ENCODE measurements at regions not wholly inside any gene's neighbourhood (a gene's known extent, or its start where the extent isn't known, plus 50 kb on each side); places are given as distances from the start of the nearest gene placed in this dataset.

GRCh38 chr4:22090661-22091351 is 142.2 kb upstream of the KCNIP4 start (continued):
- TF ChIP-seq, protein P1, sequence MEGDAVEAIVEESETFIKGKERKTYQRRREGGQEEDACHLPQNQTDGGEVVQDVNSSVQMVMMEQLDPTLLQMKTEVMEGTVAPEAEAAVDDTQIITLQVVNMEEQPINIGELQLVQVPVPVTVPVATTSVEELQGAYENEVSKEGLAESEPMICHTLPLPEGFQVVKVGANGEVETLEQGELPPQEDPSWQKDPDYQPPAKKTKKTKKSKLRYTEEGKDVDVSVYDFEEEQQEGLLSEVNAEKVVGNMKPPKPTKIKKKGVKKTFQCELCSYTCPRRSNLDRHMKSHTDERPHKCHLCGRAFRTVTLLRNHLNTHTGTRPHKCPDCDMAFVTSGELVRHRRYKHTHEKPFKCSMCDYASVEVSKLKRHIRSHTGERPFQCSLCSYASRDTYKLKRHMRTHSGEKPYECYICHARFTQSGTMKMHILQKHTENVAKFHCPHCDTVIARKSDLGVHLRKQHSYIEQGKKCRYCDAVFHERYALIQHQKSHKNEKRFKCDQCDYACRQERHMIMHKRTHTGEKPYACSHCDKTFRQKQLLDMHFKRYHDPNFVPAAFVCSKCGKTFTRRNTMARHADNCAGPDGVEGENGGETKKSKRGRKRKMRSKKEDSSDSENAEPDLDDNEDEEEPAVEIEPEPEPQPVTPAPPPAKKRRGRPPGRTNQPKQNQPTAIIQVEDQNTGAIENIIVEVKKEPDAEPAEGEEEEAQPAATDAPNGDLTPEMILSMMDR (IDR thresholded peaks at IDR 0.05): no peak
- no peak for TF ChIP-seq REST (IDR thresholded peaks at IDR 0.05; ENCODE audit: low read depth, low read length)
- TF ChIP-seq GABPA (IDR thresholded peaks at IDR 0.05; ENCODE audit: low read depth): no peak
- peak; percentile 46; the same call in 1 of the 2 replicates for TF ChIP-seq JUND (IDR thresholded peaks at IDR 0.05)
- peak; percentile 54 for TF ChIP-seq FOSL2 (IDR thresholded peaks at IDR 0.05; ENCODE audit: borderline replicate concordance, low read depth)
- TF ChIP-seq, protein P2, sequence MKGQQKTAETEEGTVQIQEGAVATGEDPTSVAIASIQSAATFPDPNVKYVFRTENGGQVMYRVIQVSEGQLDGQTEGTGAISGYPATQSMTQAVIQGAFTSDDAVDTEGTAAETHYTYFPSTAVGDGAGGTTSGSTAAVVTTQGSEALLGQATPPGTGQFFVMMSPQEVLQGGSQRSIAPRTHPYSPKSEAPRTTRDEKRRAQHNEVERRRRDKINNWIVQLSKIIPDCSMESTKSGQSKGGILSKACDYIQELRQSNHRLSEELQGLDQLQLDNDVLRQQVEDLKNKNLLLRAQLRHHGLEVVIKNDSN (IDR thresholded peaks at IDR 0.05; ENCODE audit: borderline replicate concordance, low read depth): no peak
- no peak for TF ChIP-seq SIN3A (IDR thresholded peaks at IDR 0.05; ENCODE audit: borderline replicate concordance, low read depth, low read length)

DNA sequence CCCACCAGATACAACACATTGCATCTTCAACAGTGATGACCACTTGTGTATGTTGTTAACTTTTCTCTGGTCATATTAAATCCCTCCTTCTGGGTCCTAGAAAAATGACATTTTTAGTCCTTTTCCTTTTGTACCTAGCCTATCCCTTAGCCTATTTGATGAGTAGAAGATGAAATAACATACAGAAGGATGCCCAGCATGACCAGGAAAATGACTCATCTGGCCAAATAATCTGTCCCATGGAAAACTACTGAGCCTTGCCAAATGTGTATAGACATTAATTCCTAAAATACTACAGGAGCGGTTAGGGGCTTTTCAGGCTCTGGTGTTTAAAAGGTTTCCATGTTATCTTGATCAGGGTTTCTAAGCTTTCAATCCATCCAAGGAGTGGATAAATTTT is 129.0 kb upstream of the KCNIP4 start:
- DNase-seq: no peak

More for the DNA sequence above, 129.0 kb upstream of the KCNIP4 start:
- no peak overlapping the region for H3K27ac ChIP-seq (ENCODE audit: low read depth in 2 of 2, low read length in 1 of 2)
- 0% methylated on average over 1 of the region's 1 CpG for WGBS (ENCODE audit: low lambda C conversion rate)
- H3K4me2 ChIP-seq: no peak overlapping the region
- ChIA-PET POLR2A (no interaction called here), CTCF (no interaction called here)
- no peaks in the 10 kb centered on the region for H4K20me1 ChIP-seq (ENCODE audit: insufficient read depth)
- H3F3A ChIP-seq (replicated peaks; ENCODE audit: insufficient read depth): peaks cover 3% of the 10 kb centered on the region
- TF ChIP-seq JUND (IDR thresholded peaks at IDR 0.05) (no peak), NRF1 (IDR thresholded peaks at IDR 0.05; ENCODE audit: low read depth, low read length) (no peak), GABPA (IDR thresholded peaks at IDR 0.05; ENCODE audit: low read depth) (no peak), YY1 (IDR thresholded peaks at IDR 0.05; ENCODE audit: low read depth) (no peak), EP300 (IDR thresholded peaks at IDR 0.05; ENCODE audit: borderline replicate concordance in 1 of 2, low read depth in 1 of 2, low read length in 1 of 2) (no peak)
- TF ChIP-seq, protein P3, sequence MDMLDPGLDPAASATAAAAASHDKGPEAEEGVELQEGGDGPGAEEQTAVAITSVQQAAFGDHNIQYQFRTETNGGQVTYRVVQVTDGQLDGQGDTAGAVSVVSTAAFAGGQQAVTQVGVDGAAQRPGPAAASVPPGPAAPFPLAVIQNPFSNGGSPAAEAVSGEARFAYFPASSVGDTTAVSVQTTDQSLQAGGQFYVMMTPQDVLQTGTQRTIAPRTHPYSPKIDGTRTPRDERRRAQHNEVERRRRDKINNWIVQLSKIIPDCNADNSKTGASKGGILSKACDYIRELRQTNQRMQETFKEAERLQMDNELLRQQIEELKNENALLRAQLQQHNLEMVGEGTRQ (IDR thresholded peaks at IDR 0.05; ENCODE audit: borderline replicate concordance, low read depth, low read length): no peak
- H3K36me3 ChIP-seq (replicated peaks in 1 of 2; ENCODE audit: control insufficient read depth in 1 of 2, insufficient read depth in 2 of 2, low read length in 1 of 2): no peaks in the 10 kb centered on the region
- H3K9ac ChIP-seq: no peak overlapping the region
- no peak overlapping the region for H3K4me3 ChIP-seq (ENCODE audit: low read depth in 2 of 2, low read length in 1 of 2)
- no peak overlapping the region for H2AFZ ChIP-seq (ENCODE audit: low read depth)
- no peaks in the 10 kb centered on the region for H3K4me1 ChIP-seq (ENCODE audit: control insufficient read depth in 1 of 2, insufficient read depth in 2 of 2, low read depth in 1 of 2, low read length in 1 of 2)
- H3K27me3 ChIP-seq (ENCODE audit: insufficient read depth): no peaks in the 10 kb centered on the region
- no peaks in the 10 kb centered on the region for H3K79me2 ChIP-seq (ENCODE audit: insufficient read depth)
- no peaks in the 10 kb centered on the region for H3K9me3 ChIP-seq
- H3K9me2 ChIP-seq: no peaks in the 10 kb centered on the region
